ENCODE measurements at regions not wholly inside any gene's neighbourhood (a gene's known extent, or its start where the extent isn't known, plus 50 kb on each side); places are given as distances from the start of the nearest gene placed in this dataset.

- no peak for TF ChIP-seq EZH2phosphoT487 (IDR thresholded peaks at IDR 0.05; ENCODE audit: borderline replicate concordance)
- TF ChIP-seq JUND (IDR thresholded peaks at IDR 0.05) = no peak
These were observed 581.7 kb downstream of the CSNK1G3 start (continued) for GRCh38 chr5:124093658-124094057.

GRCh38 chr5:124090115-124090514 lies 578.1 kb downstream of the CSNK1G3 start:
- TF ChIP-seq CTCF (IDR thresholded peaks at IDR 0.05 in 2 of 3, conservative IDR thresholded peaks at IDR 0.05 in 1 of 3; ENCODE audit: borderline replicate concordance in 1 of 3, insufficient read depth in 1 of 3, low read depth in 2 of 3, low read length in 2 of 3) (no peak), TCF7L2 (IDR thresholded peaks at IDR 0.05; ENCODE audit: borderline replicate concordance, extremely low read depth, insufficient read depth, insufficient read length) (no peak)
- Histone ChIP-seq H3K36me3 (ENCODE audit: control insufficient read depth in 1 of 2, insufficient read depth in 2 of 2, low read length in 2 of 2) (no peaks in the 10 kb centered on the region), H3K9me2 (ENCODE audit: insufficient read depth) (no peaks in the 10 kb centered on the region), H2AFZ (ENCODE audit: low read depth, low read length, poor library complexity, severe bottlenecking) (no peak overlapping the region), H3K79me2 (ENCODE audit: insufficient read depth, low read length) (no peaks in the 10 kb centered on the region), H3K4me3 (replicated peaks in 1 of 2; ENCODE audit: low read depth in 1 of 2, low read length in 2 of 2) (no peak overlapping the region), H3K4me1 (ENCODE audit: control insufficient read depth in 1 of 2, insufficient read depth in 2 of 2, low read length in 2 of 2) (no peaks in the 10 kb centered on the region), H3K27ac (ENCODE audit: low read depth, low read length) (no peak overlapping the region), H3K4me2 (ENCODE audit: low read length) (no peak overlapping the region), H4K20me1 (ENCODE audit: insufficient read depth) (no peaks in the 10 kb centered on the region), H3K9ac (ENCODE audit: low read length) (no peak overlapping the region), H3K9me3 (ENCODE audit: control insufficient read depth in 1 of 2, insufficient read depth in 1 of 2, low read depth in 1 of 2, low read length in 2 of 2) (no peaks in the 10 kb centered on the region), H3K27me3 (ENCODE audit: insufficient read depth, low read length) (no peaks in the 10 kb centered on the region)
- no peak for DNase-seq (ENCODE audit: low read depth, low spot score)
- ChIA-PET CTCF (no interaction called here), RAD21 (ENCODE audit: low non-redundant PET in 1 of 2, low total read pairs in 2 of 2, uncharacterized antibody in 2 of 2, unreplicated experiment in 2 of 2) (no interaction called here), POLR2A (no interaction called here)
- no peak for ATAC-seq
- no TSS peak for BruUV-seq (replicated peaks)
- intact Hi-C loops (cut with micrococcal nuclease) = no loop called here

DNA sequence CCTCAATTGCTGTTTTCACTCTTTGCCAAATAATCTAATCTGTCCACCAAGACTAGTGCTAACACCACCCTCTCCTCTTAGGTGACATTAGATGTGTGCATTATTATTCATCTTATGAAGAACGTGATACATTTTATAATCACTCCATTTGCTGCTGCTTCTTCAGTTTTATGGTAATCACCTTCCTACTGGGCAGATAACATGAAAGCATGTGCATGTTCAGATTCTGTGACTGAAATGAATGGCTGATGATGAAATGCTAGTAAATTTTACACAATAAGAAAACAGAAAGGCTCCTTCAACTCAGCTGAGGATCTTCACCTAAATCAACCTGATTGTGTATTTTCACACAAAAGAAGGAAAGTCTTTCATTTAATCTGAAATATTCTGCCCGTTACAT lies 577.6 kb downstream of the CSNK1G3 start:
- RAD21 ChIA-PET (ENCODE audit: low non-redundant PET in 1 of 2, low total read pairs in 2 of 2, uncharacterized antibody in 2 of 2, unreplicated experiment in 2 of 2) = no interaction called here
- Histone ChIP-seq H3K36me3 (ENCODE audit: control insufficient read depth in 1 of 2, insufficient read depth in 2 of 2, low read length in 2 of 2) (no peaks in the 10 kb centered on the region), H2AFZ (ENCODE audit: low read depth, low read length, poor library complexity, severe bottlenecking) (no peak overlapping the region), H3K79me2 (ENCODE audit: insufficient read depth, low read length) (no peaks in the 10 kb centered on the region), H3K9ac (ENCODE audit: low read length) (no peak overlapping the region), H3K9me2 (ENCODE audit: insufficient read depth) (no peaks in the 10 kb centered on the region), H3K27ac (ENCODE audit: low read depth, low read length) (no peak overlapping the region), H3K9me3 (ENCODE audit: control insufficient read depth in 1 of 2, insufficient read depth in 1 of 2, low read depth in 1 of 2, low read length in 2 of 2) (no peaks in the 10 kb centered on the region), H3K4me3 (replicated peaks in 1 of 2; ENCODE audit: low read depth in 1 of 2, low read length in 2 of 2) (no peak overlapping the region), H3K27me3 (ENCODE audit: insufficient read depth, low read length) (no peaks in the 10 kb centered on the region), H3K4me1 (ENCODE audit: control insufficient read depth in 1 of 2, insufficient read depth in 2 of 2, low read length in 2 of 2) (no peaks in the 10 kb centered on the region), H4K20me1 (ENCODE audit: insufficient read depth) (no peaks in the 10 kb centered on the region), H3K4me2 (ENCODE audit: low read length) (no peak overlapping the region)
- no TSS peak for BruUV-seq (replicated peaks)
- ATAC-seq (no peak), DNase-seq (ENCODE audit: low read depth, low spot score) (no peak)
- no peak for TF ChIP-seq ELF1 (IDR thresholded peaks at IDR 0.05; ENCODE audit: borderline replicate concordance, low read depth)
- no peak for TF ChIP-seq FOSL1 (IDR thresholded peaks at IDR 0.05; ENCODE audit: low read depth)
- TF ChIP-seq EGR1 (IDR thresholded peaks at IDR 0.05; ENCODE audit: low read depth) = no peak
- TF ChIP-seq EZH2 (IDR thresholded peaks at IDR 0.05) = no peak
- intact Hi-C loops (cut with micrococcal nuclease) = no loop called here
- CTCF ChIA-PET = no interaction called here
- POLR2A ChIA-PET = no interaction called here

Data from HCT116 (cell line).